Ascending aorta (tissue), 2 donors: ENCODE measurements at regions not wholly inside any gene's neighbourhood (a gene's known extent, or its start where the extent isn't known, plus 50 kb on each side); places are given as distances from the start of the nearest gene placed in this dataset.

ENCODE experiments used
- DNase-seq, 2 donors: peaks; one replicate each; pipeline ENCODE4 v3.0.0-alpha.2; 2019; ENCODE audit warnings: low spot score in 2 of 2
- H3K27ac ChIP-seq, 2 donors: fragments of 200-600 bp; sonication (generic); one replicate each; pipeline ENCODE4 v1.5.1; 2016 to 2017; ENCODE audit warnings: mild to moderate bottlenecking in 1 of 2
- H3K27me3 ChIP-seq: fragments of 200-600 bp; sonication (generic); one replicate; pipeline ENCODE4 v1.5.1; 2017
- H3K36me3 ChIP-seq, 2 donors: fragments of 200-600 bp; sonication (generic); one replicate each; pipeline ENCODE4 v1.5.1; 2016
- H3K4me1 ChIP-seq, 2 donors: fragments of 200-600 bp; sonication (generic); one replicate each; pipeline ENCODE4 v1.5.1; 2016 to 2017; ENCODE audit warnings: mild to moderate bottlenecking in 1 of 2
- H3K4me3 ChIP-seq, 2 donors: fragments of 200-600 bp; sonication (generic); one replicate each; pipeline ENCODE4 v1.5.1; 2016 to 2017; ENCODE audit warnings: mild to moderate bottlenecking in 1 of 2
- H3K9me3 ChIP-seq, 2 donors: fragments of 200-600 bp; sonication (generic); one replicate each; pipeline ENCODE4 v1.5.1; 2016
- CTCF ChIP-seq, 3 experiments: fragments of 200-600 bp in 2 of 3; fragments of 450-650 bp in 1 of 3; sonication (generic) in 2 of 3; IDR thresholded peaks; one replicate each; pipeline ENCODE4 v1.5.1; 2016 to 2019; ENCODE audit warnings: antibody characterized with exemption in 3 of 3, mild to moderate bottlenecking in 1 of 3, moderate library complexity in 1 of 3
- intact Hi-C: fragments of 100-400 bp; cut with DNase I; formaldehyde crosslinking; loops from one replicate; pipeline ENCODE4 v1.15.1; 2023

GRCh38 chr3:107441617-107442016 lies 64.4 kb downstream of the CCDC54 start:
- H3K27me3 ChIP-seq, result no peaks in the 10 kb centered on the region
- TF ChIP-seq CTCF (IDR thresholded peaks at IDR 0.05), result no peak

GRCh38 chr3:107443461-107443860 lies 66.2 kb downstream of the CCDC54 start:
- H3K27ac ChIP-seq, result no peak overlapping the region
- no peaks in the 10 kb centered on the region for H3K27me3 ChIP-seq
- no peaks in the 10 kb centered on the region for H3K36me3 ChIP-seq
- TF ChIP-seq CTCF (IDR thresholded peaks at IDR 0.05), result no peak
- no peaks in the 10 kb centered on the region for H3K4me1 ChIP-seq
- no peak overlapping the region for H3K4me3 ChIP-seq
- no peak for DNase-seq
- intact Hi-C loops, result no loop called here
- H3K9me3 ChIP-seq, result no peaks in the 10 kb centered on the region

More at GRCh38 chr3:107441617-107442016, 64.4 kb downstream of the CCDC54 start:
- intact Hi-C loops, result no loop called here
- Histone ChIP-seq H3K36me3 (no peaks in the 10 kb centered on the region), H3K4me1 (no peaks in the 10 kb centered on the region), H3K27ac (no peak overlapping the region), H3K9me3 (no peaks in the 10 kb centered on the region), H3K4me3 (no peak overlapping the region)
- DNase-seq, result no peak

- no peak overlapping the region for H3K4me3 ChIP-seq
- no peak for DNase-seq
- no peaks in the 10 kb centered on the region for H3K9me3 ChIP-seq
- no peak overlapping the region for H3K27ac ChIP-seq
- H3K4me1 ChIP-seq, result no peaks in the 10 kb centered on the region
- no peaks in the 10 kb centered on the region for H3K27me3 ChIP-seq
- H3K36me3 ChIP-seq, result no peaks in the 10 kb centered on the region
- no peak for TF ChIP-seq CTCF (IDR thresholded peaks at IDR 0.05)
- intact Hi-C loops, result no loop called here
These were observed 69.5 kb downstream of the CCDC54 start for GRCh38 chr3:107446706-107447105.

GRCh38 chr3:107450254-107450893 lies 72.4 kb upstream of the BBX start:
- TF ChIP-seq CTCF (IDR thresholded peaks at IDR 0.05), result no peak
- intact Hi-C loops, result no loop called here
- DNase-seq, result no peak
- H3K9me3 ChIP-seq, result no peaks in the 10 kb centered on the region
- no peak overlapping the region for H3K4me3 ChIP-seq
- H3K36me3 ChIP-seq, result no peaks in the 10 kb centered on the region
- no peak overlapping the region for H3K27ac ChIP-seq
- H3K27me3 ChIP-seq, result no peaks in the 10 kb centered on the region
- H3K4me1 ChIP-seq, result no peaks in the 10 kb centered on the region

- Histone ChIP-seq H3K27ac (no peak overlapping the region), H3K36me3 (no peaks in the 10 kb centered on the region), H3K4me1 (no peaks in the 10 kb centered on the region), H3K27me3 (no peaks in the 10 kb centered on the region), H3K9me3 (no peaks in the 10 kb centered on the region), H3K4me3 (no peak overlapping the region)
- no peak for DNase-seq
- TF ChIP-seq CTCF (IDR thresholded peaks at IDR 0.05), result no peak
- intact Hi-C loops, result no loop called here
These were observed 70.3 kb upstream of the BBX start for GRCh38 chr3:107452436-107452835.

- intact Hi-C loops, result no loop called here
- no peak for DNase-seq
- TF ChIP-seq CTCF (IDR thresholded peaks at IDR 0.05), result no peak
These were observed 69.3 kb upstream of the BBX start for GRCh38 chr3:107453504-107453903.

More at GRCh38 chr3:107453504-107453903, 69.3 kb upstream of the BBX start:
- H3K27ac ChIP-seq, result no peak overlapping the region
- no peaks in the 10 kb centered on the region for H3K9me3 ChIP-seq
- H3K27me3 ChIP-seq, result no peaks in the 10 kb centered on the region
- no peaks in the 10 kb centered on the region for H3K4me1 ChIP-seq
- no peaks in the 10 kb centered on the region for H3K36me3 ChIP-seq
- no peak overlapping the region for H3K4me3 ChIP-seq
